ENCODE measurements at regions not wholly inside any gene's neighbourhood (a gene's known extent, or its start where the extent isn't known, plus 50 kb on each side); places are given as distances from the start of the nearest gene placed in this dataset.

DNA sequence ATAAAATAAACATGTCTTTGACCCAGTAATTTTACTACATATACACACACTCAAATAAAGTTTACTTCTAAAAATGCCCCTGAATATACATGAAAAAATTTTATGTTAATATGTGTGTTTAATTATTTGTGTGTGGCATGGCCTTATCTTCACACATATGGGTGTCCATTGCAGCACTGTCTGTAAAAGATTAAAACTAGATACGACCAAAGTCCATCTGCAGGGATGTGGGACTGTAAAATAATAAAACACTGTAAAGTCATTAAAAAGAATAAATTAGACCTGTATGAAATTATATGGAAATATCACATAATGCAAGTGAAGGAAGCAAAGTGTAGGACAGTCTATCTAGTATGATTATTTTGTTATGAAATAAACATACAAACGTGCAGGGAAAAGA lies 337.3 kb downstream of the RND3 start:
- in situ Hi-C loops (cut with MboI) (no loop called here), intact Hi-C loops (cut with micrococcal nuclease) (no loop called here)
- H3K27ac ChIP-seq (ENCODE audit: extremely low read depth, low read depth, low read length) = no peak overlapping the region
- BruUV-seq (replicated peaks) = no TSS peak
- H3K27me3 ChIP-seq (ENCODE audit: control insufficient read depth in 2 of 2, insufficient read depth in 2 of 2, low read length in 2 of 2) = no peaks in the 10 kb centered on the region
- H3K9me1 ChIP-seq (ENCODE audit: control insufficient read depth, insufficient read depth, low read length) = no peaks in the 10 kb centered on the region
- DNase-seq (ENCODE audit: extremely low read depth in 1 of 4, low spot score in 3 of 4) (no peak), ATAC-seq (no peak), FAIRE-seq (no peak)
- no peaks in the 10 kb centered on the region for H3K9me3 ChIP-seq (replicated peaks; ENCODE audit: control insufficient read depth, insufficient read depth, low read depth, low read length)
- H3K4me3 ChIP-seq = no peak overlapping the region
- no peak overlapping the region for H3K4me2 ChIP-seq (ENCODE audit: insufficient read depth, low read length)
- H3K79me2 ChIP-seq (ENCODE audit: control insufficient read depth, insufficient read depth, low read length) = no peaks in the 10 kb centered on the region
- H2AFZ ChIP-seq (ENCODE audit: low read depth, low read length) = no peak overlapping the region
- H3K9ac ChIP-seq (ENCODE audit: insufficient read depth in 1 of 2, low read depth in 2 of 2, low read length in 2 of 2) = no peak overlapping the region
- peak; percentile 27; the same call in 1 of the 2 replicates for TF ChIP-seq ARID1B (IDR thresholded peaks at IDR 0.05)
- peak; percentile 22; the same call in 1 of the 2 replicates for TF ChIP-seq CBFA2T3 (IDR thresholded peaks at IDR 0.05)
- TF ChIP-seq ZBTB7A (IDR thresholded peaks at IDR 0.05; ENCODE audit: borderline replicate concordance, control insufficient read depth, low read depth, low read length) = no peak
- TF ChIP-seq TEAD4 (IDR thresholded peaks at IDR 0.05; ENCODE audit: low read length) = peak; percentile 57
- TF ChIP-seq TEAD4 (CRISPR knock-in tag; IDR thresholded peaks at IDR 0.05; ENCODE audit: borderline replicate concordance) = no peak
- 1% methylated on average over 2 of the region's 2 CpGs for WGBS (ENCODE audit: insufficient coverage, low coverage, missing lambda C conversion rate)
- H3K4me1 ChIP-seq (replicated peaks in 1 of 2; ENCODE audit: control insufficient read depth in 2 of 2, insufficient read depth in 2 of 2, low read length in 2 of 2) = no peaks in the 10 kb centered on the region
- H4K20me1 ChIP-seq (replicated peaks; ENCODE audit: control insufficient read depth, insufficient read depth, low read length) = no peaks in the 10 kb centered on the region
- H3K36me3 ChIP-seq (ENCODE audit: control insufficient read depth, insufficient read depth, low read length) = no peaks in the 10 kb centered on the region
- ChIA-PET POLR2A (no interaction called here), CTCF (ENCODE audit: low intra/inter-chr PET ratio) (no interaction called here)

- Histone ChIP-seq H3K9me3 (replicated peaks; ENCODE audit: control insufficient read depth, insufficient read depth, low read depth, low read length) (no peaks in the 10 kb centered on the region), H3K4me1 (replicated peaks in 1 of 2; ENCODE audit: control insufficient read depth in 2 of 2, insufficient read depth in 2 of 2, low read length in 2 of 2) (no peaks in the 10 kb centered on the region), H3K79me2 (ENCODE audit: control insufficient read depth, insufficient read depth, low read length) (no peaks in the 10 kb centered on the region), H3K9ac (ENCODE audit: insufficient read depth in 1 of 2, low read depth in 2 of 2, low read length in 2 of 2) (no peak overlapping the region), H3K36me3 (ENCODE audit: control insufficient read depth, insufficient read depth, low read length) (no peaks in the 10 kb centered on the region), H3K4me2 (ENCODE audit: insufficient read depth, low read length) (no peak overlapping the region), H3K4me3 (no peak overlapping the region), H4K20me1 (replicated peaks; ENCODE audit: control insufficient read depth, insufficient read depth, low read length) (no peaks in the 10 kb centered on the region), H2AFZ (ENCODE audit: low read depth, low read length) (no peak overlapping the region), H3K9me1 (ENCODE audit: control insufficient read depth, insufficient read depth, low read length) (no peaks in the 10 kb centered on the region), H3K27ac (ENCODE audit: extremely low read depth, low read depth, low read length) (no peak overlapping the region), H3K27me3 (ENCODE audit: control insufficient read depth in 2 of 2, insufficient read depth in 2 of 2, low read length in 2 of 2) (no peaks in the 10 kb centered on the region)
- 12% methylated on average over 6 of the region's 6 CpGs for whole genome bisulfite sequencing (ENCODE audit: insufficient coverage, low coverage, missing lambda C conversion rate)
- CTCF ChIA-PET (ENCODE audit: low intra/inter-chr PET ratio) = no interaction called here
- TF ChIP-seq NCOA6 (IDR thresholded peaks at IDR 0.05) = no peak
- TF ChIP-seq RHOXF2B (CRISPR knock-in tag; conservative IDR thresholded peaks at IDR 0.05) = no peak
- peak; percentile 7; the same call in 1 of the 2 replicates for TF ChIP-seq MAFK (IDR thresholded peaks at IDR 0.05; ENCODE audit: low read length)
- no peak for TF ChIP-seq CBX1 (IDR thresholded peaks at IDR 0.05; ENCODE audit: low read depth)
- TF ChIP-seq MAFG (tag; conservative IDR thresholded peaks at IDR 0.05) = peak; percentile 32; the same call in 1 of the 2 replicates
- TF ChIP-seq ZNF263 (CRISPR knock-in tag; IDR thresholded peaks at IDR 0.05; ENCODE audit: borderline replicate concordance) = no peak
- TF ChIP-seq ZNF316 (IDR thresholded peaks at IDR 0.05) = 0 out of 2 replicates have a peak, but pooled peaks have one; percentile 11
- no peak for TF ChIP-seq TAL1 (IDR thresholded peaks at IDR 0.05)
- no peak for TF ChIP-seq NRF1 (conservative IDR thresholded peaks at IDR 0.05 in 1 of 2, IDR thresholded peaks at IDR 0.05 in 1 of 2)
- no peak for TF ChIP-seq ZNF449 (CRISPR knock-in tag; IDR thresholded peaks at IDR 0.05)
- no peak for ATAC-seq
- in situ Hi-C loops (cut with MboI) = no loop called here
- POLR2A ChIA-PET = interaction anchor here (1.1 kb wide), 1 partner anchor 14 kb away, joined by 3 read pairs; no protein-coding TSS in a partner anchor
- DNase-seq (ENCODE audit: extremely low read depth in 1 of 4, low spot score in 3 of 4) = no peak
- intact Hi-C loops (cut with micrococcal nuclease) = no loop called here
- no peak for FAIRE-seq
- no TSS peak for BruUV-seq (replicated peaks)
These were observed 339.4 kb downstream of the RND3 start for GRCh38 chr2:150147889-150148683.

Data from K562 (cell line).